PC-9 (cell line): ENCODE measurements at regions not wholly inside any gene's neighbourhood (a gene's known extent, or its start where the extent isn't known, plus 50 kb on each side); places are given as distances from the start of the nearest gene placed in this dataset.

ENCODE experiments used
- BruUV-seq: library from RNA; stranded (reverse); fragments of 400-500 nt; replicated peaks from 2 replicates; lab custom pipeline; 2021; lab: Mats Ljungman, UMichigan
- CTCF ChIA-PET: fragments of 300-600 bp; sonication (Branson Sonifier 250); formaldehyde crosslinking; loops from one replicate; lab custom pipeline; 2022; ENCODE audit warnings: antibody characterized with exemption; lab: Charles Lee
- POLR2A ChIA-PET: fragments of 300-600 bp; sonication (Branson Sonifier 250); formaldehyde crosslinking; loops from one replicate; lab custom pipeline; 2022; ENCODE audit warnings: antibody characterized with exemption; ENCODE audit not compliant: unreplicated experiment; lab: Charles Lee
- DNase-seq, 2 experiments: peaks; one replicate each; pipeline versions ENCODE4 v3.0.0 to v3.0.0-alpha.2; 2015 to 2022; ENCODE audit warnings: mixed read lengths in 1 of 2
- H2AFZ ChIP-seq: fragments of 200-600 bp; sonication (generic); 2 replicates; pipeline ENCODE4 v1.8.1; 2017; ENCODE audit warnings: antibody characterized with exemption
- H3F3A ChIP-seq: fragments of 200-600 bp; sonication (generic); 2 replicates; pipeline ENCODE4 v1.8.1; 2017; ENCODE audit warnings: antibody characterized with exemption, mild to moderate bottlenecking, low read depth; ENCODE audit not compliant: insufficient read depth
- H3K27ac ChIP-seq: fragments of 200-600 bp; sonication (generic); 2 replicates; pipeline ENCODE4 v1.6.1; 2016; ENCODE audit warnings: mixed run types
- H3K27me3 ChIP-seq: fragments of 200-600 bp; sonication (generic); 2 replicates; pipeline ENCODE4 v1.6.1; 2016; ENCODE audit warnings: low read depth, mixed run types; ENCODE audit not compliant: insufficient read depth
- H3K36me3 ChIP-seq: fragments of 200-600 bp; sonication (generic); 2 replicates; pipeline ENCODE4 v1.6.1; 2016; ENCODE audit warnings: low read depth, mixed run types
- H3K4me1 ChIP-seq: fragments of 200-600 bp; sonication (generic); replicated peaks from 2 replicates; pipeline ENCODE4 v1.6.1; 2016; ENCODE audit warnings: mixed run types; ENCODE audit not compliant: insufficient read depth
- H3K4me2 ChIP-seq: fragments of 200-600 bp; sonication (generic); 2 replicates; pipeline ENCODE4 v1.6.1; 2017; ENCODE audit warnings: mixed run types
- H3K4me3 ChIP-seq: fragments of 200-600 bp; sonication (generic); 2 replicates; pipeline ENCODE4 v1.6.1; 2016; ENCODE audit warnings: mixed run types
- H3K79me2 ChIP-seq: fragments of 200-600 bp; sonication (generic); 2 replicates; pipeline ENCODE4 v1.6.1; 2017; ENCODE audit warnings: low read depth, mixed run types
- H3K9me2 ChIP-seq: fragments of 200-600 bp; sonication (generic); 2 replicates; pipeline ENCODE4 v1.8.1; 2017; ENCODE audit warnings: mild to moderate bottlenecking; ENCODE audit not compliant: insufficient read depth
- H3K9me3 ChIP-seq: fragments of 200-600 bp; sonication (generic); 2 replicates; pipeline ENCODE4 v1.8.1; 2016; ENCODE audit warnings: low read depth; ENCODE audit not compliant: insufficient read depth
- H4K20me1 ChIP-seq: fragments of 200-600 bp; sonication (generic); 2 replicates; pipeline ENCODE4 v1.8.1; 2017; ENCODE audit not compliant: insufficient read depth
- CTCF ChIP-seq: fragments of 200-600 bp; sonication (generic); conservative IDR thresholded peaks from 2 replicates; pipeline ENCODE4 v1.6.1; 2017; ENCODE audit warnings: mixed run types, antibody characterized with exemption, mild to moderate bottlenecking, moderate library complexity
- EZH2 ChIP-seq: fragments of 200-600 bp; sonication (generic); IDR thresholded peaks from 2 replicates; pipeline ENCODE4 v1.8.0; 2017; ENCODE audit warnings: antibody characterized with exemption, low read depth
- intact Hi-C: fragments of 100-400 bp; cut with micrococcal nuclease; formaldehyde crosslinking; loops from one replicate; pipeline ENCODE4 v1.10.0; 2022; ENCODE audit not compliant: unreplicated experiment

DNA sequence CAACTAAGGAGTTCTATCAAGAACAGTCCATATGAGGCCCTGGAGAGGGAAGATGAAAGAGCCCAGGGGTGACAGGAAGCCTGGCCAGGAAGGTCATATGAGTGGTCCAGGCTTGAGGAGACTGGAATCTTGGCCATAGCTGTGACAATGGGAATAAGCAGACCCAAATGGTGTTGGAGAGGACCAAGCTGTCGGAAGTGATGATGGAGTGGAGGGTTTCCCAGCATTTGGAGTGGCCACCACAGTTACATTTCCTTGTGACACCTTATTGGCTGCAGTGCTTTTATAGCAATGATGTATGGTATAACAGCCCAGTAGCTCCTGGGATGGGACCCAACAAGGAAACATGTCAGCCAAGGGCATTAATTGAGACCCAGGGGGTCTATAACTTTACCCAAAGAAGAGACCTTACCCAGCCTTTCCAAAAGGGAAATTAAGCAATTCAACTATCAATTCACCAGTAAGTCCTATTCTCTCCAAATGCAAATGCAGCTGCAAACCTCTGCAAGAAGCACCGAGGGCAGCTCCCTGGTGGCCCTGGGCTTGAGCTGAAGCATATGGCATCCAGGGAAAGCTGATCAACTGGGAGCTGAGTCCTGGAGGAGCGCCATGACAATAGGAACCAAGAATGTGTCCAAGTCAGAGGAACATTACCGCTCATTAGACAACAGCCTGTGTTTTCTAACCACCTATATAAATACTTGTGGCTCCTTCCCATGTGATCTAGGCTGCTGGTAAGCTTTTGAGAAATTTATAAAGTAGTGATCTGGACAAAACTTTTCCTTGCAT lies 219.4 kb downstream of the SOD2 start:
- H3K36me3 ChIP-seq = no peaks in the 10 kb centered on the region
- no peaks in the 10 kb centered on the region for H3K9me3 ChIP-seq
- no peak overlapping the region for H3K27ac ChIP-seq
- H3K79me2 ChIP-seq = no peaks in the 10 kb centered on the region
- no peaks in the 10 kb centered on the region for H3K9me2 ChIP-seq
- no peak for DNase-seq
- no peaks in the 10 kb centered on the region for H3F3A ChIP-seq
- no peak for TF ChIP-seq CTCF
- no peak for TF ChIP-seq EZH2
- no peak overlapping the region for H3K4me2 ChIP-seq
- no peaks in the 10 kb centered on the region for H3K4me1 ChIP-seq
- H3K27me3 ChIP-seq = no peaks in the 10 kb centered on the region
- H3K4me3 ChIP-seq = no peak overlapping the region
- BruUV-seq = no TSS peak
- no peaks in the 10 kb centered on the region for H4K20me1 ChIP-seq
- intact Hi-C loops = no loop called here
- ChIA-PET POLR2A (no interaction called here), CTCF (no interaction called here)
- no peak overlapping the region for H2AFZ ChIP-seq

DNA sequence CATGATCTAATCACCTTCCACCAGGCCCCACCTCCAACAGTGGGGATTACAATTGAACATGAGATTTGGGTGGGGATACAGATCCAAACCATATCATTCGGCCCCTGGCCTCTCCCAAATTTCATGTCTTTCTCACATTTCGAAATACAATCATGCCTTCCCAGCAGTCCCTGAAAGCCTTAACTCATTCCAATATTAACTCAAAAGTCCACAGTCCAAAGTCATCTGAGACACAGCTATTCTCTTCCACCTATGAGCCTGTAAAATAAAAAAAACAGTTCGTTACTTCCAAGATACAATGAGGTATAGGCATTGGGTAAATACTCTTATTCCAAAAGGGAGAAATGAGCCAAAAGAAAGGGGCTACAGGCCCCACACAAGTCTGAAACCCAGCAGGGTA lies 222.6 kb downstream of the SOD2 start:
- H3K36me3 ChIP-seq = no peaks in the 10 kb centered on the region
- no peaks in the 10 kb centered on the region for H3K4me1 ChIP-seq
- no TSS peak for BruUV-seq
- TF ChIP-seq CTCF (no peak), EZH2 (no peak)
- H4K20me1 ChIP-seq = no peaks in the 10 kb centered on the region
- H3K79me2 ChIP-seq = no peaks in the 10 kb centered on the region
- ChIA-PET POLR2A (no interaction called here), CTCF (no interaction called here)
- H3K27me3 ChIP-seq = no peaks in the 10 kb centered on the region; the same call in 1 of the 2 replicates
- no peak overlapping the region for H3K27ac ChIP-seq
- no peak overlapping the region for H2AFZ ChIP-seq
- intact Hi-C loops = no loop called here
- no peaks in the 10 kb centered on the region for H3K9me2 ChIP-seq
- no peaks in the 10 kb centered on the region for H3K9me3 ChIP-seq
- no peak for DNase-seq
- H3K4me2 ChIP-seq = no peak overlapping the region
- no peak overlapping the region for H3K4me3 ChIP-seq
- H3F3A ChIP-seq = no peaks in the 10 kb centered on the region

DNA sequence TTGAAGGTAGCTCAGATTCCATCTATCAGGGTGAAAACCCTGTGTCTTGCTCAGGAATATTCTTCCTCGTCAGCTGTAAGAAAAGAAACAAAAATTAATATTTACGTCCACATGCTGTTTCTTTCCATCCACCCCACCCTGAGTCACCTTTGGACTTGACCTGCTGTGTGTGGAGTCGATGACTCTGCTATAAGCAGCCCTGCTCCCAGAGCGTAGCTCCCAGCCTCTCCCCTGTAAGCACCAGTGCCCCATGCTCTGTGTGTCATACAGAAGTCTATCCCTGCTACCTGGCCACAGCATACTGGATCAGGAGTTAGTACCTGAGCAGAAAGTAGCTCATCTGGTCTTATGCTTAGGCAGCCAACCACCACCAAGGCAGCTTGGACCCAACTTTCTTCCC lies 223.6 kb downstream of the SOD2 start:
- Histone ChIP-seq H3K9me2 (no peaks in the 10 kb centered on the region), H3K4me1 (no peaks in the 10 kb centered on the region), H3K27me3 (peaks cover 5% of the 10 kb centered on the region; the same call in 1 of the 2 replicates), H3K4me3 (no peak overlapping the region), H3K4me2 (no peak overlapping the region), H3K36me3 (no peaks in the 10 kb centered on the region), H4K20me1 (no peaks in the 10 kb centered on the region), H3K27ac (no peak overlapping the region), H3K79me2 (no peaks in the 10 kb centered on the region), H3K9me3 (no peaks in the 10 kb centered on the region), H2AFZ (no peak overlapping the region), H3F3A (no peaks in the 10 kb centered on the region)
- no peak for TF ChIP-seq EZH2
- no peak for TF ChIP-seq CTCF
- BruUV-seq = no TSS peak
- no peak for DNase-seq
- CTCF ChIA-PET = no interaction called here
- POLR2A ChIA-PET = no interaction called here
- intact Hi-C loops = no loop called here
